ENCODE measurements at regions not wholly inside any gene's neighbourhood (a gene's known extent, or its start where the extent isn't known, plus 50 kb on each side); places are given as distances from the start of the nearest gene placed in this dataset.

DNA sequence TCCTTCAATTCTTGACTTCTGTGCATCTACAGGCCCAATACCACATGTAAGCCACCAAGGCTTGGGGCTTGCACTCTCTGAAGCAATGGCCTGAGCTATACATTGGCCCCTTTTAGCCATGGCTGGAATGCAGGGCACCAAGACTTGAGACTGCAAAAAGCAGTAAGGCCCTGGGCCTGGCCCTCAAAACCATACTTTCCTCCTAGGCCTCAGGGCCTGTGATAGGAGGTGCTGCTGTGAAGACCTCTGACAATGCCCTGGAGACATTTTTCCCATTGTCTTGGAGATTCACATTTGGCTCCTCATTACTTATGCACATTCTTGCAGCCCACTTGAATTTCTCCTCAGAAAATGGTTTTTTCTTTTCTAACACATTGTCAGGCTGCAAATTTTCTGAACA lies 68.5 kb upstream of the FSTL5 start:
- no peak for DNase-seq

- DNase-seq, result no peak
Measured at GRCh38 chr4:162229670-162230069, 65.9 kb upstream of the FSTL5 start.

DNA sequence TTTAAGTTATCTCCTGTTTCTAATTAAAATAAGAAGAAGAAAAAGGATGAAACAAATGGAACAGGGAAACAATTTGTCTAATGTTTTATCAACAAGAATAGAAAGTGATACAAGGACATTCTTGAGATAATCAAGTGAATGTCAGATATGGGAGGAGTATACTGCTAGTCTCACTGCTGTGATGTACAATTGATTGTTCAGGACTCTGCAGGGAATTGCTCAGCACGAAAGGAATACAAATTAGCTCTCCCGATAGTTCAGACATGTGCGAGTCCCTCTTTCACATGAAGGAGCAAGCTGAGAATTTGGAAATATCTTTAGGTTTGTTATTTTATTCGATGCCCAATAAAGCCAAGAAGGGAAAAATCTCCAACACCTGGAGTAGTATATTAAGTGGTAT lies 57.3 kb upstream of the FSTL5 start:
- DNase-seq, result no peak
